GM19395 (cell line): ENCODE measurements at regions not wholly inside any gene's neighbourhood (a gene's known extent, or its start where the extent isn't known, plus 50 kb on each side); places are given as distances from the start of the nearest gene placed in this dataset.

Source experiments
- ATAC-seq: cut with Tn5 transposase; IDR thresholded peaks from one replicate; pipeline ENCODE4 v1.9.1; 2021; ENCODE audit warnings: mild to moderate bottlenecking, moderate library complexity; ENCODE audit not compliant: unreplicated experiment

DNA sequence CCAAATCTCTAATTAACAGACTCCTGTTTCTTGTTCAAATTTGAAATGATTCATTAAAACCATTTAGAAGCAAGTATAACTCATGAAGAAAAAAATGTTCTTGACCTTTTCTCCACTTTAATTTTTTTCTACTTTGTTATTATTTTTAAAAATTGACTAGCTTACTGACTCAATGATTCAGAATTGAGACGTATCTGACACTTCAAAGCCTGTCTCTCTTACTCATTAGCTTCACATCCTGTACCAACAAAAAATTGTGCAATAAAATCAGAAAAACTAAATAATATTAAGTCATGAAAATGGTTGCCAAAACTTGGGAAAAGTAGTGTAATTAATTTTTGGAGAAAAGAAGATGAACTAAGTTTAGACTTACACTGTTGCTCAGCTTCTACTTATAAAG lies 331.2 kb downstream of the SLC16A7 start:
- ATAC-seq, result no peak

DNA sequence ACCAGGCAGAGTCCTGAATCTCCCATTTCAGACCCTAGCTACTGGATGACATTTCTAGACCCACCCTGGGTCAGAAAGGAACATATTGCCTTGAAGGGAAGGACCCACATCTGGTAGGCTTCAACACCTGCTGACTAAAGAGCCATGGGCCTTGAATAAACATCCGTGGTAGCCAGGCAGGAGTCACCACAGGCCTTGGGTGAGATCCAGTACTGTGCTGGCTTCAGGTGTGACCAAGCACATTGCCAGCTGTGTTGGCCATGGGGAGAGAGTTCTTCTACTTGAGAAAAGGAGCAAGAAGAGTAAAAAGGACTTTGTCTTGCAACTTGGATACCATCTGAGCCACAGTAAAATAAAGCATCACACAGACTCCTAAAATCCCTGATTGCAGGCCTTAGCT lies 332.6 kb downstream of the SLC16A7 start:
- no peak for ATAC-seq

DNA sequence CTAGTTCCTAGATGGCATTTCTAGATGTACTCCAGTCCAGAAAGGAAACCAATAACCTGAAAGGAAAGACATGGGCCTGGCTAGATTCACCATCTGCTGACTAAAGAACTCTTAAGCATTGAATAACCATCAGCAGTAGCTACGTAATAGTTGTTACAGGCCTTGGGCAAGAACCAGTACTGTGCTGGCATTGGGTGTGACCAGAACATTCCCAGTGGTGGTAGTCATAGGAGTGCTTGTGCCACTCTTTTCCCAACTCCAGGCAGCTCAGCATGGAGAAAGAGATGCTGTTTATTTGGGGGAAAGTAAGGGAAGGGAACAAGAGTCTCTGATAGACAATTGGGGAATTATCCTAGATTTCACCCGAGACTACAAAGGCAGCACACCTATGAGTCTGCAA lies 333.3 kb downstream of the SLC16A7 start:
- ATAC-seq, result no peak

DNA sequence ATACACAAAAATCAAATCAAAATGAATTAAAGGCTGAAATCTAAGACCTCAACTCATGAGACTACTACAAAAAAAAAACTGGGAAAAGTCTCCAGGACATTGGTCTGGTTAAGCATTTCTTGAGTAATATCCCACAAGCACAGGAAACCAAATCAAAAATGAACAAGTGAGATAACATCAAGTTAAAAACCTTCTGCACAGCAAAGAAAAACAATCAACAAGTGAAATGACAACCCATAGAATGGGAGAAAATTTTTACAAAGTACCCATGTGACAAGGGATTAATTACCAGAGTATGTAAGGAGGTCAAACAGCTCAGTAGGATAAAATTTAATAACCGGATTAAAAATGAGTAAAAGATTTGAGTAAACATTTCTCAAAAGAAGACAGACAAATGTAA lies 338.7 kb downstream of the SLC16A7 start:
- no peak for ATAC-seq

DNA sequence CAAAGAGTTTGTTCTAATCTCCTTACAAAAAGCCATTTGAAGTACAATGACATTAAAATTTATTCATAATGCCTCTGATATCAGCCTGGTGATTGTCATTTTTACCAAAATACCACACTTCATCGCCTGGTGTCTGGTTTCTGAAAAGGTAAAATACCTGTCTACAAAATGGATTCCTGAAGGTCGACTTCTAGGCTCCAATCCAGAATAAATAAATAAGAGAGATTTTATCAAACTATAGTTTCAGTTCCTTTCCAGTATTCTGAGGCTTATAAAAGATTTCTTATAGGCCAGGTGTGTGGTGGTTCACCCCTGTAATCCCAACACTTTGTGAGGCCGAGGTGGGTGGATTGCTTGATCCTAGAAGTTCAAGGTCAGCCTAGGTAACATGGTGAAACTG lies 340.7 kb downstream of the SLC16A7 start:
- no peak for ATAC-seq

DNA sequence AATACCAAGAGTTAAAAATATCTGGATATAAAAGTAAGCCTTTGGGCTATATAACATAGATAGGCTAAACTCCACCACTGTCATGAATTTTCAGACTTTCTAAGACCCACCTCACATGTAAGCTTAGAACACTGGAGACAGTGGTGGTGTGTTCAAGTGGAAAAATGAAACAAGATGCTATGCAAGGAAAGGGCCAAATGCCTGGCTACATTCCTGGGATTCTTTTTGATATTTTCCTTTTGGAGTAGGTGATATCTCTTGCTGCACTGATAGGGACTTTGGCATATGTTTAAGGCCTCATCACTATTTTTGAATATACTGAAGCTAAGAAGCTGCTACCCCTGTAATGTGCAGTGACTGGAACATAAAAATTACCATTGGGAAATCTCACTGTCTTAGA lies 341.3 kb downstream of the SLC16A7 start:
- ATAC-seq, result no peak

DNA sequence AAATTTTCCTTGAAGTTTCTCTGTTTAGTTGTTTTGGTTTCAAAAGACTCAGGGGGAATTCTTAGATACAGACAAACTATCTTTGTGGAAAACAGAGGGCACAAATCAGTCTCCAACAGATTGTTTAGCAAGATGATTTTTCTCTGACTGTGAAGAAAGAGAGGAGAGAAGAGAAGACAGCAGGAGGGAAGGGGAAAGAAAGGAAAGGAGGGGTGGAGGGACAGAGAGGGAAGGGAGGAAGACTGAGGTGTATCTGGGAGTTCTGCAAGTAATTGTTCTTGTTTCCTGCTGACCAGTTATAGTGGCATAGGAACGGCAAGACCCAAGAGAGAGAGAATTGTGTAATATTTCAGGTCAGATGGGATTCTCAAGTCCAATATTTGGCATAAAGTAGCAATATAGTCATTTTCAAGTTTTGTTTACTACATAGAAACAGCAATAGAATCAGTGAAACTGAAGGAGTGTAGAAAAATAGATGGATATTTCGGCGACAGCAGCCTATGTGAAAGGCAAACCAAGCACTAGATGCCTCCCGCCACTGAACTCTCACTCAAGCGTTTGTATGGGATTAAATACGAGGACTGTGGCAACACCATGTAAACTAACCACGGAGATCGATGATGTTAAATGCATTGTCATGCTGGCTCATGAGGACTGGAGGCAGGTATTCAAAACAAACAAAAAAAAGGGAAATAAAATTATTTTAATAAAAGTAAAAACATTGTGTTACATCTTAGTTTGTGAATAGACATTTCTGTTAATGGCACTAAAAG lies 342.5 kb downstream of the SLC16A7 start:
- ATAC-seq, result no peak

DNA sequence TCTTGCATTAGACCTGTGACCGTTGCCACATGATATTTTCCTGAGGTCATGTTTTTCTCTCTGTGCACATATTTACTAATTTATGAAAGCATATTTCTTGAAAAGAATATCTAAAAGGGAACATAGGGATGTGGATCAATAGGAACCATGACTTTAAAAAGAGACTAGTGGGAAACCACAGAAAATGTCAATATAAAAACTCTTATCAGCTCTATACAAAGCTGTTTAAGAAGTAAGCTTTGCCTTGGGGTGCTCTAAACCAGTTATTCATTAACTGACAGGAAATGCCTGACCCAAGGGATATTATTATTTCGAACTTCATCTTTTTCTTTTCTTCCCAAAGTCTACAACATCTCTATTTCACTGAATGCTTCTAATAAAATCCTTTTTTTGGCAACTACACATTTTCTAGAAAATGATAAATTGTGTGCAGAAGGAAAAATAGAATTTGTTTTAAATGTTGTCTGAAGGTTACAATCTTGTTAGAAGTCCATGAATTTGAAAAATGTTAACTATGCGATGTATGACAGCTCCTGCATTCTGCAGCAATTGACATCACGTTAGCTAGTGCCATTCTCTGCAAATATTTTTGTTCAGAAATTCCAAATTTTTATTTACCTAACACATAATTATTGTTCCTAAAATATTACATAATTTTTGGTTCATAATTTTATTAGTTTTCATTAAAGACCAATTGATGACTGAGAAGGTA lies 345.0 kb downstream of the SLC16A7 start:
- no peak for ATAC-seq

DNA sequence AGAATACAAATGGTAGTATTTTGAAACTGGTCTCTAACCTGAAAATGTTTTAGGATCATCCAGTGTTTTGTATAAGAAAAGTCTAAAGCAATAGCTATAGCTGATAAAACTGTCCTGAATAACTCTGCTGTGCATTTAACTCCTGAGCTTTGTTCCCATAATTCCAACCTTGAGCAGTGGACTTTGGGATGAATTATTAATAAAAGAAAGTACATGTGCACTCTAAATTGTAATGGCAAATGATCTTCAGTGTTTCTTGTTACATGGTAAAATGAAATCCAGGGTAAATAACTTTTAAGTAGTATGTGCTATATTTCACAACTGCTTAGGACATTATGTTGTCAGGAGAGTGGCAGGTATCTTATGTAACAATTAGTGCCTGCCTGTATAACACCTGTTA lies 345.6 kb downstream of the SLC16A7 start:
- no peak for ATAC-seq

DNA sequence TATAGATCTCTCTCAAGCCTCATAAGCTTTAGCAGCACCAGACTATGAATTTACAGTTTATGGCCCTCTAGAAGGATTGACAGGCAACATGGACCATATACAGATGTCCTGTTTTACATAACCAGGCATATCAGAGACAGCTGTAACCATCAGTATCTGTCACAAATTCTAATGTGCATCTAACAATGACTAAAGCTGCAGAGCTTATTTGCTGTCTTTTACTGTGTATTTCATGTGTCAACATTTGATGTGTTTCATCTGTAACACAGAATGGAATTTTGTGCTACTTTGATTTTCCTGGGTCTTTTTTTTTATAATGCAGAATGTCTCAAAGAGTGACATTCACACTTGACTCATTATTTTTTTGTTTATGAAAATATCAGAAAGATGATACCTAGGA lies 348.3 kb downstream of the SLC16A7 start:
- no peak for ATAC-seq

DNA sequence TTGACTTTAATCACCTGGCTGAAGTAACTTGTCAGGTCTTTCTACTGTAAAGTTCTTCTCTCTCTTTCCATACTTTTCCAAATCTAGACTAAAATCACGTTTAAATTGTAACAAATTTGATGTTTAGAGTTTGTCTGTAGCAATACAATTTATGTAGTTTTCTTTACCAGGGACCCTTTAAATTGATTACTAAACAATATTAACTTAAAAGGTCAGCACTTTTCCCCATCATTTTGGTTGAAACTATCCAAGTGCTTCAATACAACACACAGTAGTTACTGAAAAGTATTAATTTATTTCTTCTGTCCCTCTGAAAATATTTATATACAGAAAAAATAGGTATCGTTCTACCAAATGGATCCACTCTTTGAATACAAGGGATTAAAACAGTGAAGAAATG lies 350.8 kb downstream of the SLC16A7 start:
- no peak for ATAC-seq

DNA sequence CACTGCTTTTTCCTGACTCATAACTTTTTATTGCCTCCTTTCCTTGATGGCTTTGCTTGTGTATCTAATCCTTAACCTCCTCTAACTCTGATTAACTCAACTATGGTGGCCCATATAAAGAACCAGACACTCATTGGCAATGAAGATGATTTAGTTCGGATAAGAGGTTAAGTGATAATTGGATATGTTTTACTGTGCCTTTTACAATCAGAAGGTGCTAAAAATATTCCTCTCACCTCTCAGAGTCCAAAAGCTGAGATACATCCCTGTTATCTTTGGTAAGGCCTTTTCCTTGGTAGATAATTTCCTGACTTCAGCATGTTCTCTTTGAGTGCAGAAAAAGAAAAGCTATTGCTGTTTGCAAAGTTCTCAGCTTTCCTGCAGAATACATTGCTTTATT lies 367.7 kb downstream of the SLC16A7 start:
- no peak for ATAC-seq

DNA sequence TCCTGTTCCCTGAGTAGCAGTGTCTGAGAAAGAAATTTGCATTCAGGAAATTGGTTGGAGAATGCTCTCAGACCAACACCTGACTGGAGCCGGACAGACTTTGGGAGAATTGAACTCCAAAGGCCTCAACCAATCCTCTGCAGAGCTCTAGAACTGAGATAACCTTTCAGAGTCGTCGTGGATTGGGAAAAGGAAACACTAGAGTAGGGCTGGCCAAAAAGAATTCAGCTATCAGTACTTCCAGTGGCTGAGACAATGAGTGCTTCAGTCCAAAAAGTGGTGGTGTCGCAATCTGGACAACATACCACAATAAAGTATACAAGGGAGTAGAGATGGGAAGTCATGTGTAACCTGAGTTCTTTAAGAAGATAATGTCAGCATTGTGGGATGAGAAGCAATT lies 377.1 kb downstream of the SLC16A7 start:
- ATAC-seq, result no peak

DNA sequence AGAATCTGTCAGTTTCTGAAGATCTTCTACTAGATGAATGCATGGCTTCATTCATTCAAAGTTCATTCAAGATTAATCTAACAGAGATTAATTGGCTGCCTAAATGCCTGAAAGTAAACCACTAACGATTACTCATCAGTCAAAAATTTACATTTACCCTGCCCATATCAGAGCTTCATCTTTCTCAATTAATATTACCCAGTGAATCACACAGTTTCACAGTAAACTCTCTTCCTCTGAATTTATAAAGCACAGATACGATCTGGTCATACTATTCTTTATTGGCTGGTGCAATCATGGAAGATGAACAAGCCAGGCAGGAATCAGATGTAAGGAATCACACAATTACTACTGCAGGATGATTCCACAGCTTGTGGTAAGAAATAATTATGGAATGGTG lies 377.7 kb downstream of the SLC16A7 start:
- no peak for ATAC-seq

DNA sequence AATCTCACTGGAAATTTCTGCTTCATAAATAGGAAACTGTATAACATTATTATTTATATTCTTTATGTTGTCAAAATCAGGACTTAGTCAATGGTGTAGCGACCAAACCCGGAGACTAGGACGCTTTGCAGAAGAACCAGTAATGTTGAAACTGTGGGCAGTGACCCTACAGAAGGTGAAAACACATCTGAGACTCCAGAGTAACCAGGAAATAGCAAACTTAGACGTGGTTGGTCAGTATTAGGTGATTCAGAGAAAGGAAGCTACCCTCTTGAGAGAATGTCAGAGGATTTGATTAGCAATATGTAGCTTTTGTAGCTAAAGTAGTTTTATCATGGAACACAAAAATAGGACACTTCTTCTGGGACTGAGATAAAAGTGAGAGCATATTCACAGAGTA lies 381.9 kb downstream of the SLC16A7 start:
- no peak for ATAC-seq

DNA sequence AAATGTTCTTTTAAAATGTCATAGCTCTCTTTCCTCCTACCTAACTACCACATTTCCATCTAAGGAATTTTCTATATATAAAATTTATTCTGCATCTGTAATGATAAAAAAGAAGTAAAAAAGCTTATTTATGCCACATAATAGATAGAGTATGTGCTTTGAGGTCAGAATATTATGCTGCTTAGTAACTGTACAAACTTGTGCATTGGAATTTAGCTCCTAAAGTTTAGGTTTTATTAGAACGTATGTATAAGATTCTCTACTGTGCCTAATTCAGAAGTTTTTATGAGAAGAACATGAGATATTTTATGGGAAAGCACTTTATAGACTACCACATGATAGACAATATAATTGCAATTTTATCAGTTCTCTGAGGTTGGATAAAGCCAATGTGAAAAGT lies 384.6 kb downstream of the SLC16A7 start:
- no peak for ATAC-seq

DNA sequence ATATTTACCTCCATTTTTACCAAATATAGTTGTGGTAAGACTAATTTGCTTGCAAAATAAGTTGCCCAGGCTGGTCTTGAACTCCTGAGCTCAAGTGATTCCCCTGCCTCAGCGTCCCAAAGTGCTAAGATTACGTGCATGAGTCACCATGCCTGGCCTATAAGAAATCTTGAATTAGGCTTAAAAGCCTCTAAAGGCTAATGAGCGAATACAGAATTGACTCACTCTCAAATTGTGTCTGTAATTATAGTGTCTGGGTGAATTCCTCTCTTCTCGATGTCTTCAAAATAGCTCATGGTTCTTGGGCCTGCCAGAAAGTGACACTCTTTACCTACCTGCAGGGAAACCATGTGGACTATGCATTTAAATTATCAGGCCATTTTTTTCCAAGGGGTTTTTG lies 403.5 kb downstream of the SLC16A7 start:
- ATAC-seq, result no peak

DNA sequence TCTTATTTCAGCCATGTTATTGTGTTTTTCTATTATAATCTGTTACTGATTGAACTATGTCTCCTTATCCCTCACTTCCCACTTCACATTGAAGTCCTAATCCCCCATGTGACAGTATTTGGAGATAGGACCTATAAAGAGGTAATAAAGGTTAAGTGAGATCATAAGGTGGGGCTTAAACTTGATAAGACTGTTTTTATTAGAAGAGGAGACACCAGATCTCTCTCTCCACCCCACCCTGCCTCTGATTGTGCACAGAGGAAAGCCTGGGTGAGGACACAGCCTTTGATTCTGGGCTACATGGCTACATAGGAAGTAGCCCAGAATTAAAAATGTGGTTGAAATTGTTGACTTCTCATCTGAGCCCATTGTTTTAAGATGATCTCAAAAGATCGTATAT lies 414.7 kb downstream of the SLC16A7 start:
- no peak for ATAC-seq

DNA sequence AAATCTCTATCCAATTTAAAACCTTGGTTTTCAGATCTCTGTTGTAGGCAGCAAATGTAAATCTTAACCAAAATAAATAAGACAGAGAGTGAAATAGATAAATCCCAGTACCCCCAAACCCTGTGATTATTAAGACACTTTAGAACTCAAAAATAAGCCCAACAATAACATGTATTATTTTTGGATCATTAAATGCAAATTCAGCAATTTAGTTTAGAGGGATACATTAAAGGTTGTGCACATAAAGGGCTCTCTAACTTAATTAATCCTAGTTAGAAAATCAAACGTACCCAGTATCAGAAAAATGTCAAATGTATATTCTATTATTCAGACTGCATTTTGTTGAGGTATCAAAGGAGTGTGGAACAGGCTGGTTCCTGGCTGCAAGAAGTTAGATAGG lies 416.8 kb downstream of the SLC16A7 start:
- no peak for ATAC-seq

DNA sequence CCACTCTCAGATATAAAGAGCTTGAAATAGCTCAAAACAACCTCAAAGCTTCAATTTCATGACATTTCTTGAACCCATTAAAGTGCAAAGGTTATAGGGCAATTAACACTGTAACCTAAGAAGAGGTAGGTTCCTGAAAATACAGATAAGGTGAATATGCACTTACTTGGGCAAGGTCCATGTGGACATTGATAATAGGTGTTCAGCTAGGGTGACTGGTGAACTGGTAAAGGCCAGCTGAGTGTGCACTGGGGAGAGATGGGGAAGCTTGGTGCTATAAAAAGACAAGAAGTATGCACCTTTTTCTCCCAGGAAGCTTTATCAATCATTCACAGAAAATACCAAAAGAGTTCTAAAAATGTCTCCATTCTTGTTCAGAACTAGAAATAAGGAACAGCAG lies 418.6 kb downstream of the SLC16A7 start:
- no peak for ATAC-seq

DNA sequence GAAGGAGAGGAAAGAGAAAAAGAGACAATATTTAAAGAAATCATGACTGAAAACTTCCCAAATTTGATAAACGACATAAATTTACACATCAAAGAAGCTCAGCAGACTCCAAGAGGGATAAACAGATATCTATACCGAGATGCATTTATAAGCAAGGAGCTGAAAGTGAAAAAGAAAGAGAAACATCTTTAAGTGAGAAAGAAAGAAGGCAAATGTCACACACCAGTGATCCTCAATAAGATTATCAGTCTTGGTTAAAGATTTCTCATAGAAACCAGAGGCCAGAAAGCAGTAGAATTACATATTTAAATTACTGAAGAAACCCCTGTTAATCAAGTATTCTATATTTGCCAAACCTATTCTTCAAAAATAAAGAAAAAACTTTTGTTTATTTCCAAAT lies 424.2 kb downstream of the SLC16A7 start:
- no peak for ATAC-seq

DNA sequence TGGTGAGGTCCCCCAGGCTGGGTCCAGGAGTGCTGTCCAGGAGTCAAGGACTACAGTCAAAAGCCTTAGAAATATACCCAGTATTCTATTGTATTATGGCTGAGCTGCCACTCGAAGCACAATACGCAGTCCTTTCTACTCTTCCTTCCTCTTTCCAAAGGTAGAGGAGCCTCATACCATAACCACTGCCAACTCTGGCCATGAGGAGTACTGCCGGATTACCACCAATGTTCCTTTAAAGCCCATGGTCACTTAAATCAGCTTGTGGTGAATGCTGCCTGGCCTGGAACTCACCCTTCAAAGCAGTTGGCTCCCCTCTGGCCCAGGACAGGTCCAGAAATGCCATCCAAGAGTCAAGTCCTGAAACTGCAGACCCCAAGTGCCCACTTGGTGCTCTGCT lies 425.4 kb downstream of the SLC16A7 start:
- no peak for ATAC-seq

DNA sequence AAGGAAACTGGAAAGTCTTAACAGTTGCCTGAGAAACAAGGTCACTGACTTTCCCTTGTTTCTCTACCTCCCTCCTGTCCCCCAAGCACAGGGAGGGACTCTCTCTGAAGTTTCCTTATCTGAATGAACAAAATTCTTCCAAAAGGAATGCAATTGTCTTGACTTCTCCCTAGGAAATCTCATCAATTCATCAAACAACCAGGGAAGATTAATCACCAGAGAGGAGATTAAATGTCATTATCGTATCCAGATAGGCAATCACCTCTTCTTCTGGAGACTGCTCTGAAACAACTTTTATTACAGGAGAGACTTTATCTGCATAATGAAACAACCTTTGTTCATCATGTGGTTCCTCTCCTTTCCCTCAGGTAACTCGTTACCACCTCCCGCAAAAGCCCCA lies 431.4 kb downstream of the SLC16A7 start:
- no peak for ATAC-seq
